SU-DHL-6 (cell line): ENCODE measurements at regions not wholly inside any gene's neighbourhood (a gene's known extent, or its start where the extent isn't known, plus 50 kb on each side); places are given as distances from the start of the nearest gene placed in this dataset.

Experiments used
- EZH2phosphoT487 ChIP-seq: fragments of 200-600 bp; sonication (generic), shearing (Covaris generic); conservative IDR thresholded peaks from 2 replicates; pipeline ENCODE4 v1.6.1; 2018; ENCODE audit warnings: mild to moderate bottlenecking, antibody characterized with exemption, low read length, moderate library complexity, mixed read lengths
- TF ChIP-seq, protein P1 (sequence below): fragments of 200-600 bp; sonication (generic); IDR thresholded peaks from one replicate; pipeline ENCODE4 v1.5.1; 2017; ENCODE audit warnings: antibody characterized with exemption, mild to moderate bottlenecking, low read length, moderate library complexity; ENCODE audit not compliant: insufficient read depth, poor library complexity, severe bottlenecking

GRCh38 chr1:201741763-201742342, 87.1 kb upstream of the IPO9 start:
- TF ChIP-seq, protein P1, sequence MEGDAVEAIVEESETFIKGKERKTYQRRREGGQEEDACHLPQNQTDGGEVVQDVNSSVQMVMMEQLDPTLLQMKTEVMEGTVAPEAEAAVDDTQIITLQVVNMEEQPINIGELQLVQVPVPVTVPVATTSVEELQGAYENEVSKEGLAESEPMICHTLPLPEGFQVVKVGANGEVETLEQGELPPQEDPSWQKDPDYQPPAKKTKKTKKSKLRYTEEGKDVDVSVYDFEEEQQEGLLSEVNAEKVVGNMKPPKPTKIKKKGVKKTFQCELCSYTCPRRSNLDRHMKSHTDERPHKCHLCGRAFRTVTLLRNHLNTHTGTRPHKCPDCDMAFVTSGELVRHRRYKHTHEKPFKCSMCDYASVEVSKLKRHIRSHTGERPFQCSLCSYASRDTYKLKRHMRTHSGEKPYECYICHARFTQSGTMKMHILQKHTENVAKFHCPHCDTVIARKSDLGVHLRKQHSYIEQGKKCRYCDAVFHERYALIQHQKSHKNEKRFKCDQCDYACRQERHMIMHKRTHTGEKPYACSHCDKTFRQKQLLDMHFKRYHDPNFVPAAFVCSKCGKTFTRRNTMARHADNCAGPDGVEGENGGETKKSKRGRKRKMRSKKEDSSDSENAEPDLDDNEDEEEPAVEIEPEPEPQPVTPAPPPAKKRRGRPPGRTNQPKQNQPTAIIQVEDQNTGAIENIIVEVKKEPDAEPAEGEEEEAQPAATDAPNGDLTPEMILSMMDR = no peak
- TF ChIP-seq EZH2phosphoT487 = no peak
